ENCODE measurements at regions not wholly inside any gene's neighbourhood (a gene's known extent, or its start where the extent isn't known, plus 50 kb on each side); places are given as distances from the start of the nearest gene placed in this dataset.

DNA sequence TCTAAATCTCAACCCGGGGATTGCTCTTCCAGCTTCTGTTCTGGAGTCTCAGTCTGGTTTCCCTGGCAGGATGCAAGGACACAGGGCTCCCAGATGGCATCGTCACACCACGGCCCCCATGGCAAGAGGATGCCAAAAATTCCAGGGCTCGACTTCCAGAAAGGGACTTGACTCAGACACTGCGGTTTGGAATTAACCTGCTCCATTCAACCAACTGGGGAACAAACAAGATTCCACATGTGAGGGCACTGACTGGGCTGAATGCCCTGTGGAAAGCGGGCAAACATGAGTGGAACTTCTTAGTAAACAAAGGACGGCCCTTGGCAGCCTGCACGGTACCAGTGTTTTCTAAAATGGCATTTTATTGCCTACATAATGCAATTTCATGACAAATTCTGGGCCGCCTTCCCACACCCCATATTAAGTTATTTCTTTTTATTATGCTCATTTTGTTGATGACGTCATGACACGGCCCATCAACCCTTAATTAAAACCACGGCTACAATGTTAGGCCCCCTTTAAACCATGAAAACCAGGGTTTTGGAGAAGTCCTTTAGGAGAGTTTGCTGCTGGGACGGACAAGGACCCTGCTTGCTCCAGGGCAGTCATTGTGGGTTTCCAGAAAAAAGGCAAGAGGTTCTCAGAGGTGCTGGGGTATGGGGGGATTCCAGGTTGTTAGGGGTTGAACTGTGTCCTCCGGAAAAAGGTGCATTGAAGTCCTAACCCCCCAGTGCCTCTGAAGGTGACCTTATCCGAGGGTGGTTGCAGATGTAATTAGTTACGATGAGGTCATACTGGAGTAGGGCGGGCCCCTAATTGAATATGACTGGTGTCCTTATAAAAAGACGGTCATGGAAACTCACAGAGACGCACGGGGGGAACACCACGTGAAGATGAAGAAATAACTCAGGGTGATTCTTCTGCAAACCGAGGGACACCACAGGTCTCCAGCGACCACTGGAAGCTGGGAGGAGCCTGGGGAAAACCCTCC is 205.6 kb downstream of the FOXL1 start:
- TF ChIP-seq, protein P1, sequence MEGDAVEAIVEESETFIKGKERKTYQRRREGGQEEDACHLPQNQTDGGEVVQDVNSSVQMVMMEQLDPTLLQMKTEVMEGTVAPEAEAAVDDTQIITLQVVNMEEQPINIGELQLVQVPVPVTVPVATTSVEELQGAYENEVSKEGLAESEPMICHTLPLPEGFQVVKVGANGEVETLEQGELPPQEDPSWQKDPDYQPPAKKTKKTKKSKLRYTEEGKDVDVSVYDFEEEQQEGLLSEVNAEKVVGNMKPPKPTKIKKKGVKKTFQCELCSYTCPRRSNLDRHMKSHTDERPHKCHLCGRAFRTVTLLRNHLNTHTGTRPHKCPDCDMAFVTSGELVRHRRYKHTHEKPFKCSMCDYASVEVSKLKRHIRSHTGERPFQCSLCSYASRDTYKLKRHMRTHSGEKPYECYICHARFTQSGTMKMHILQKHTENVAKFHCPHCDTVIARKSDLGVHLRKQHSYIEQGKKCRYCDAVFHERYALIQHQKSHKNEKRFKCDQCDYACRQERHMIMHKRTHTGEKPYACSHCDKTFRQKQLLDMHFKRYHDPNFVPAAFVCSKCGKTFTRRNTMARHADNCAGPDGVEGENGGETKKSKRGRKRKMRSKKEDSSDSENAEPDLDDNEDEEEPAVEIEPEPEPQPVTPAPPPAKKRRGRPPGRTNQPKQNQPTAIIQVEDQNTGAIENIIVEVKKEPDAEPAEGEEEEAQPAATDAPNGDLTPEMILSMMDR (IDR thresholded peaks at IDR 0.05): no peak
- TF ChIP-seq POLR2A (IDR thresholded peaks at IDR 0.05; ENCODE audit: low read length) (no peak), MAZ (IDR thresholded peaks at IDR 0.05; ENCODE audit: borderline replicate concordance, low read depth, low read length) (no peak), JUN (IDR thresholded peaks at IDR 0.05) (no peak), RAD21 (conservative IDR thresholded peaks at IDR 0.05 in 1 of 2, IDR thresholded peaks at IDR 0.05 in 1 of 2) (no peak), CEBPB (IDR thresholded peaks at IDR 0.05) (no peak), CHD2 (IDR thresholded peaks at IDR 0.05; ENCODE audit: low read length, partially characterized antibody) (no peak), ESRRA (IDR thresholded peaks at IDR 0.05; ENCODE audit: borderline replicate concordance, low read length) (no peak), SMC3 (IDR thresholded peaks at IDR 0.05) (no peak)
- TF ChIP-seq, protein P2, sequence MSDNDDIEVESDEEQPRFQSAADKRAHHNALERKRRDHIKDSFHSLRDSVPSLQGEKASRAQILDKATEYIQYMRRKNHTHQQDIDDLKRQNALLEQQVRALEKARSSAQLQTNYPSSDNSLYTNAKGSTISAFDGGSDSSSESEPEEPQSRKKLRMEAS (IDR thresholded peaks at IDR 0.05): no peak

Measured in A549 (cell line).